ENCODE measurements at regions not wholly inside any gene's neighbourhood (a gene's known extent, or its start where the extent isn't known, plus 50 kb on each side); places are given as distances from the start of the nearest gene placed in this dataset.

DNA sequence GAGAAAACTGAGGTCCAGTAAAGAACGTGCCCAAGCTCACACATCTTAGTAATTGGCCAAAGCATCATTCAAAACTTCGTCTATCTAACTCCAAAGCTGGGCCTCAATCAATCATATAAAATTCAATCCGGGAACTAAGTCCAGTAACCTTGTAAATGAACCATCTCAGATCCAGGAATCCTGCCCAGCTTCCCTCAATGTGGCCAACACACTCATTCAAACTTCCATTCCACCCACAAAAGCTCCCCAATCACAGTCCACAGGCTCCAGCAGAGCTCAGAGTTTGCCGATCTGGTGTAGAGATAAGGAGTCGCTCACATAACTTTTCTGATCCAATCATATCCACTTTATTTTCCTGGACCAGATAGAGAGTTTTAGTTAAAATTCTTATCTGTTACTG lies 144.8 kb downstream of the SPATA18 start:
- no peak overlapping the region for H2AK9ac ChIP-seq (replicated peaks; ENCODE audit: low read depth, low read length, poor library complexity)
- POLR2A ChIA-PET (ENCODE audit: unreplicated experiment): no interaction called here
- H2BK20ac ChIP-seq (ENCODE audit: low read depth, low read length): no peak overlapping the region
- H4K91ac ChIP-seq (ENCODE audit: insufficient read depth, low read depth, low read length): no peak overlapping the region
- no peak overlapping the region for H2BK5ac ChIP-seq (ENCODE audit: low read depth, low read length, poor library complexity, severe bottlenecking)
- BruUV-seq (replicated peaks): no TSS peak
- H2BK120ac ChIP-seq (ENCODE audit: low read depth, low read length): no peak overlapping the region
- no peak overlapping the region for H2BK15ac ChIP-seq (ENCODE audit: low read depth, low read length)
- H3K4ac ChIP-seq (ENCODE audit: low read depth, low read length): no peak overlapping the region
- no peak for DNase-seq
- WGBS, 2 experiments (ENCODE audit: extremely low coverage in 2 of 2, insufficient read length in 1 of 2): 17% methylated on average over 3 of the region's 5 CpGs; no CpG with 5 or more reads in 1 of the 2 experiments
- H3K79me1 ChIP-seq (ENCODE audit: low read depth in 1 of 2, low read length in 2 of 2): no peaks in the 10 kb centered on the region
- no peak overlapping the region for H3K23ac ChIP-seq (ENCODE audit: low read depth, low read length)
- intact Hi-C loops (cut with micrococcal nuclease) (no loop called here), in situ Hi-C loops (cut with MboI; ENCODE audit: low sequenced_read_pairs) (loop anchor here (25.0 kb wide), 1 partner anchor 109 kb away; no protein-coding TSS in a partner anchor), dilution Hi-C loops (cut with HindIII; ENCODE audit: low sequenced_read_pairs, unreplicated experiment) (no loop called here)
- no peak overlapping the region for H3K9ac ChIP-seq (ENCODE audit: low read depth, low read length)
- H2AK5ac ChIP-seq (ENCODE audit: low read depth, low read length): no peak overlapping the region
- H3K9me1 ChIP-seq (ENCODE audit: insufficient read depth, low read length): no peaks in the 10 kb centered on the region; the same call in 1 of the 2 replicates
- no peaks in the 10 kb centered on the region for H4K20me1 ChIP-seq (ENCODE audit: insufficient read depth, low read length)
- no peak overlapping the region for H2AFZ ChIP-seq (replicated peaks; ENCODE audit: low read length, poor library complexity)
- H3K9me3 ChIP-seq (ENCODE audit: control insufficient read depth, insufficient read depth, low read length): no peaks in the 10 kb centered on the region
- no peak overlapping the region for H3K14ac ChIP-seq (replicated peaks; ENCODE audit: low read depth, low read length)
- H4K8ac ChIP-seq (ENCODE audit: low read depth in 2 of 2, low read length in 2 of 2): no peak overlapping the region
- H4K5ac ChIP-seq (ENCODE audit: low read depth, low read length): no peak overlapping the region
- no peak for ATAC-seq (ENCODE audit: low read depth)
- no peak for TF ChIP-seq RAD21 (IDR thresholded peaks at IDR 0.05; ENCODE audit: low read length)
- no peak for TF ChIP-seq POLR2A (IDR thresholded peaks at IDR 0.05; ENCODE audit: low read depth, low read length)
- no peak for TF ChIP-seq FOS (IDR thresholded peaks at IDR 0.05; ENCODE audit: low read depth, low read length)
- no peak for TF ChIP-seq NFE2L2 (IDR thresholded peaks at IDR 0.05; ENCODE audit: low read depth, low read length)
- no peak for TF ChIP-seq MXI1 (IDR thresholded peaks at IDR 0.05; ENCODE audit: borderline replicate concordance, low read depth, low read length)
- TF ChIP-seq CEBPB (IDR thresholded peaks at IDR 0.05; ENCODE audit: low read depth, low read length): no peak
- no peak for TF ChIP-seq SMC3 (IDR thresholded peaks at IDR 0.05; ENCODE audit: low read depth, low read length)
- TF ChIP-seq RCOR1 (IDR thresholded peaks at IDR 0.05; ENCODE audit: insufficient replicate concordance, low read length): no peak
- TF ChIP-seq MAFK (IDR thresholded peaks at IDR 0.05; ENCODE audit: low read depth, low read length): no peak
- TF ChIP-seq BHLHE40 (IDR thresholded peaks at IDR 0.05; ENCODE audit: low read depth, low read length): no peak
- TF ChIP-seq CHD1 (IDR thresholded peaks at IDR 0.05; ENCODE audit: low read depth, low read length): no peak
- TF ChIP-seq RFX5 (IDR thresholded peaks at IDR 0.05; ENCODE audit: low read depth, low read length): no peak
- TF ChIP-seq, protein P1, sequence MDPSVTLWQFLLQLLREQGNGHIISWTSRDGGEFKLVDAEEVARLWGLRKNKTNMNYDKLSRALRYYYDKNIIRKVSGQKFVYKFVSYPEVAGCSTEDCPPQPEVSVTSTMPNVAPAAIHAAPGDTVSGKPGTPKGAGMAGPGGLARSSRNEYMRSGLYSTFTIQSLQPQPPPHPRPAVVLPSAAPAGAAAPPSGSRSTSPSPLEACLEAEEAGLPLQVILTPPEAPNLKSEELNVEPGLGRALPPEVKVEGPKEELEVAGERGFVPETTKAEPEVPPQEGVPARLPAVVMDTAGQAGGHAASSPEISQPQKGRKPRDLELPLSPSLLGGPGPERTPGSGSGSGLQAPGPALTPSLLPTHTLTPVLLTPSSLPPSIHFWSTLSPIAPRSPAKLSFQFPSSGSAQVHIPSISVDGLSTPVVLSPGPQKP (IDR thresholded peaks at IDR 0.05; ENCODE audit: borderline replicate concordance, low read depth, low read length): no peak
- no peak overlapping the region for H3K56ac ChIP-seq (ENCODE audit: extremely low read depth, insufficient read depth, low read length)
- no peaks in the 10 kb centered on the region for H3K27me3 ChIP-seq (ENCODE audit: control insufficient read depth, insufficient read depth, low read length)
- no peak overlapping the region for H3K18ac ChIP-seq (ENCODE audit: low read depth, low read length)
- H3K4me1 ChIP-seq (ENCODE audit: control insufficient read depth, insufficient read depth, low read length): no peaks in the 10 kb centered on the region
- CTCF ChIA-PET: no interaction called here
- no peaks in the 10 kb centered on the region for H3K36me3 ChIP-seq (ENCODE audit: control insufficient read depth, insufficient read depth, low read length)
- H3K4me3 ChIP-seq (ENCODE audit: insufficient read depth, low read depth, low read length): no peak overlapping the region
- no peak overlapping the region for H3K27ac ChIP-seq (ENCODE audit: insufficient read depth, low read length)
- no peak overlapping the region for H3K4me2 ChIP-seq (ENCODE audit: low read depth, low read length)
